ENCODE measurements at regions not wholly inside any gene's neighbourhood (a gene's known extent, or its start where the extent isn't known, plus 50 kb on each side); places are given as distances from the start of the nearest gene placed in this dataset.

GRCh38 chr2:239836021-239836765, 188.9 kb downstream of the NDUFA10 start:
- H3K27me3 ChIP-seq (ENCODE audit: insufficient read depth, poor library complexity, severe bottlenecking): no peaks in the 10 kb centered on the region
- H3K4me3 ChIP-seq (ENCODE audit: severe bottlenecking): no peak overlapping the region
- H3K4me1 ChIP-seq (ENCODE audit: insufficient read depth, poor library complexity, severe bottlenecking): no peaks in the 10 kb centered on the region
- ATAC-seq (ENCODE audit: low read depth): no peak
- H3K36me3 ChIP-seq (ENCODE audit: low read depth): no peaks in the 10 kb centered on the region
- no peaks in the 10 kb centered on the region for H3K9me3 ChIP-seq (ENCODE audit: severe bottlenecking)
- DNase-seq (ENCODE audit: low spot score): no peak
- no peak for TF ChIP-seq CTCF (IDR thresholded peaks at IDR 0.05; ENCODE audit: poor library complexity, severe bottlenecking)
- no peak overlapping the region for H3K27ac ChIP-seq (ENCODE audit: poor library complexity, severe bottlenecking)

- ATAC-seq (ENCODE audit: low read depth) (no peak), DNase-seq (ENCODE audit: low spot score) (no peak)
- no peaks in the 10 kb centered on the region for H3K27me3 ChIP-seq (ENCODE audit: insufficient read depth, poor library complexity, severe bottlenecking)
- no peaks in the 10 kb centered on the region for H3K9me3 ChIP-seq (ENCODE audit: severe bottlenecking)
- no peak overlapping the region for H3K4me3 ChIP-seq (ENCODE audit: severe bottlenecking)
- no peak for TF ChIP-seq CTCF (IDR thresholded peaks at IDR 0.05; ENCODE audit: poor library complexity, severe bottlenecking)
- H3K36me3 ChIP-seq (ENCODE audit: low read depth): no peaks in the 10 kb centered on the region
- H3K4me1 ChIP-seq (ENCODE audit: insufficient read depth, poor library complexity, severe bottlenecking): no peaks in the 10 kb centered on the region
- no peak overlapping the region for H3K27ac ChIP-seq (ENCODE audit: poor library complexity, severe bottlenecking)
Observed at GRCh38 chr2:239835056-239835455, 190.1 kb downstream of the NDUFA10 start.

GRCh38 chr2:239834143-239834542, 191.0 kb downstream of the NDUFA10 start:
- Histone ChIP-seq H3K4me3 (ENCODE audit: severe bottlenecking) (no peak overlapping the region), H3K27ac (ENCODE audit: poor library complexity, severe bottlenecking) (no peak overlapping the region)

GRCh38 chr2:239833269-239834109, 191.7 kb downstream of the NDUFA10 start:
- H3K27me3 ChIP-seq (ENCODE audit: insufficient read depth, poor library complexity, severe bottlenecking): no peaks in the 10 kb centered on the region
- H3K36me3 ChIP-seq (ENCODE audit: low read depth): no peaks in the 10 kb centered on the region
- H3K4me3 ChIP-seq (ENCODE audit: severe bottlenecking): no peak overlapping the region
- H3K9me3 ChIP-seq (ENCODE audit: severe bottlenecking): no peaks in the 10 kb centered on the region
- DNase-seq (ENCODE audit: low spot score) (no peak), ATAC-seq (ENCODE audit: low read depth) (no peak)
- no peaks in the 10 kb centered on the region for H3K4me1 ChIP-seq (ENCODE audit: insufficient read depth, poor library complexity, severe bottlenecking)
- TF ChIP-seq CTCF (IDR thresholded peaks at IDR 0.05; ENCODE audit: poor library complexity, severe bottlenecking): no peak
- no peak overlapping the region for H3K27ac ChIP-seq (ENCODE audit: poor library complexity, severe bottlenecking)

More at GRCh38 chr2:239834143-239834542, 191.0 kb downstream of the NDUFA10 start:
- no peak for TF ChIP-seq CTCF (IDR thresholded peaks at IDR 0.05; ENCODE audit: poor library complexity, severe bottlenecking)
- no peak for DNase-seq (ENCODE audit: low spot score)
- H3K9me3 ChIP-seq (ENCODE audit: severe bottlenecking): no peaks in the 10 kb centered on the region
- H3K27me3 ChIP-seq (ENCODE audit: insufficient read depth, poor library complexity, severe bottlenecking): no peaks in the 10 kb centered on the region
- no peak for ATAC-seq (ENCODE audit: low read depth)
- H3K4me1 ChIP-seq (ENCODE audit: insufficient read depth, poor library complexity, severe bottlenecking): no peaks in the 10 kb centered on the region
- no peaks in the 10 kb centered on the region for H3K36me3 ChIP-seq (ENCODE audit: low read depth)
